Cardiac fibroblast (primary cell): ENCODE measurements at regions not wholly inside any gene's neighbourhood (a gene's known extent, or its start where the extent isn't known, plus 50 kb on each side); places are given as distances from the start of the nearest gene placed in this dataset.

Source experiments
- DNase-seq, 2 donors: peaks; one replicate each; pipeline versions ENCODE4 v3.0.0 to v3.0.0-alpha.2; 2010; ENCODE audit warnings: low read depth in 2 of 2
- H3K4me3 ChIP-seq, 2 donors: replicated peaks in 1 of 2; 1 replicate in 1 of 2; 2 replicates in 1 of 2; pipeline ENCODE4 v1.5.1; 2011; ENCODE audit warnings: low read depth in 2 of 2, low read length in 2 of 2, mild to moderate bottlenecking in 2 of 2, moderate library complexity in 1 of 2
- CTCF ChIP-seq: IDR thresholded peaks from one replicate; pipeline ENCODE4 v1.5.1; 2011; ENCODE audit warnings: low read depth, mild to moderate bottlenecking, low read length, inconsistent platforms

GRCh38 chr12:90576707-90577106 lies 378.3 kb downstream of the CCER1 start:
- peak in 1 of 2 donors; percentile 2 for DNase-seq
- H3K4me3 ChIP-seq, result no peak overlapping the region
- TF ChIP-seq CTCF, result no peak

- no peak for TF ChIP-seq CTCF
- DNase-seq, result peak in 1 of 2 donors; percentile 4
- no peak overlapping the region for H3K4me3 ChIP-seq
Measured at GRCh38 chr12:90575995-90576394, 379.0 kb downstream of the CCER1 start.

- H3K4me3 ChIP-seq, result no peak overlapping the region
- TF ChIP-seq CTCF, result no peak
- DNase-seq, result no peak
Measured at GRCh38 chr12:90574676-90575075, 380.3 kb downstream of the CCER1 start.

- DNase-seq, result no peak
- no peak for TF ChIP-seq CTCF
- no peak overlapping the region for H3K4me3 ChIP-seq
Measured at GRCh38 chr12:90572778-90573177, 382.2 kb downstream of the CCER1 start.

GRCh38 chr12:90569685-90570084 lies 385.3 kb downstream of the CCER1 start:
- no peak for DNase-seq
- no peak for TF ChIP-seq CTCF

GRCh38 chr12:90562671-90563070 lies 392.3 kb downstream of the CCER1 start:
- no peak for DNase-seq
- TF ChIP-seq CTCF, result no peak
- no peak overlapping the region for H3K4me3 ChIP-seq

More at GRCh38 chr12:90569685-90570084, 385.3 kb downstream of the CCER1 start:
- no peak overlapping the region for H3K4me3 ChIP-seq

GRCh38 chr12:90548595-90548994 lies 406.4 kb downstream of the CCER1 start:
- H3K4me3 ChIP-seq, result no peak overlapping the region
- no peak for TF ChIP-seq CTCF
- DNase-seq, result no peak
